RPMI7951 (cell line): ENCODE measurements at regions not wholly inside any gene's neighbourhood (a gene's known extent, or its start where the extent isn't known, plus 50 kb on each side); places are given as distances from the start of the nearest gene placed in this dataset.

Experiments
- DNase-seq: peaks from one replicate; pipeline ENCODE4 v3.0.0-alpha.2; 2012; ENCODE audit warnings: low read depth

- DNase-seq: no peak
Observed at GRCh38 chr3:117074826-117075225, 365.2 kb downstream of the TUSC7 start.

DNA sequence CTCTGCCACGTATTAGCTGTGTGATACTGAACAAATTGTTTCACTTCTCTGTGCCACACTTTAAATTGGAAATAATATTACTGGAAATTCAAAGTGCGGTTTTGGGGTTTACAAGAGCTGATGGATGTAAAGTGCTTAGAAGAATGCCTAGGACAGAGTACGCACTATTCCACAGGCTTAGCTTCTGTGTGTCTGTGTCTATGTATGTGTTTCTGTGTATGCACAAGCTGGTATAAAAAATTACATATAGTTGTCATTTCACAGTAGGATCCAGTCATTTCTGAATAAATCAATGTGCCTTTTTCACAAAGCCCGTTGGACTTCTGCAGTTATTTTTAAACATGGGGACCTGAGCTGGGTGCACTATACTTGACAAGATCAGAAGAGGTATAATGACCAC is 370.4 kb downstream of the TUSC7 start:
- DNase-seq: no peak

DNA sequence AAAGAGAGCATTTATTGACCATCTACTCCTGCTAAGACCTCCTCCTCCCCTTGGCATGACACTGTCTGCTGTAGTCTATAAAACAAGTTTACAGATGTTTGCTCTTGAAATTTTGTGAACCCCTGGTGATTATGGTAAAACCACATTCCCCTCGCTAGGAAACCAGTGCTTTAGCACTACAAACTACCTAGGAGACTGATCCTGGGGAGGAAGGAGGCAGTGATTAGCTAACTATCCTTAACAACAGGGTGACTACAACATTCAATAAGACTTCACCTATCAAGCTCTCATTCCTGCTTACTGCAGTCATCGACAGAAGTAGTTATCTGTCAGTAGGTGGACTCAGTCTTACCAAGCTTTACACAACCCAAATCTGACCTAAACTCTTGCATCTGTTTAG is 371.3 kb downstream of the TUSC7 start:
- no peak for DNase-seq

DNA sequence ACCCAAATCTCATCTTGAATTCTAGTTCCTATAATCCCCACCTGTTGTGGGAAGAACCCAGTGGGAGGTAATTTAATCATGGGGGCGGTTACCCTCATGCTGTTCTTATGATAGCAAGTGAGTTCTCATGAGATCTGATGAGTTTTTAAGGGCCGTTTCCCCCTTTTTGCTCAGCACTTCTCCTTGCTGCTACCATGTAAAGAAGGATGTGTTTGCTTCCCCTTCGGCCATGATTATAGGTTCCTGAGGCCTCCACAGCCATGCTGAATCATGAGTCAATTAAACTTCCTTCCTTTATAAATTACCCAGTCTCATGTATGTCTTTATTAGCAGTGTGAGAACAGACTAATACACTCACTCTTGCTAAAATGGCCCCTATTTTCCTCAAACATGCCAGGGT is 374.7 kb downstream of the TUSC7 start:
- no peak for DNase-seq

- DNase-seq: no peak
Observed at GRCh38 chr3:117084739-117085270, 375.2 kb downstream of the TUSC7 start.

DNA sequence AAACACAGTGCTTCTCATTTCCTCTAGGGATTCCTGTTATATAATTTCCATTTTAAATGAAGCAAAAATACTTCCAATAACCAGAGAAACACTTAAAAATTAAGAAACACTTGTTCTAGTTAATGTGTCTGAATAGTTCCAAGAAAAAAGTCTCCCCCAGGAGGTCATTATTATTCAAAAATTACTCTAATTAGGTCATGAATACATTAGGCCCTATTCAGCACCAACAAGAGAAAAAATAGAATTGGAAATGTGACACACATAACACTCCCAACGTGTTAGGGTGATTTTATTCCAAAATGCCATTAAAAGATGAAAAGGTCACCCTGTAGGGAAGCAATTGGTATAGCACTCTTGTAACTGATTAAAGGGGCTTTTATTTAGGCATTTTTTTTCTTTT is 382.1 kb downstream of the TUSC7 start:
- no peak for DNase-seq

GRCh38 chr3:117096549-117096948 is 387.0 kb downstream of the TUSC7 start:
- no peak for DNase-seq

- DNase-seq: no peak
Observed at GRCh38 chr3:117097351-117097750, 387.8 kb downstream of the TUSC7 start.

DNA sequence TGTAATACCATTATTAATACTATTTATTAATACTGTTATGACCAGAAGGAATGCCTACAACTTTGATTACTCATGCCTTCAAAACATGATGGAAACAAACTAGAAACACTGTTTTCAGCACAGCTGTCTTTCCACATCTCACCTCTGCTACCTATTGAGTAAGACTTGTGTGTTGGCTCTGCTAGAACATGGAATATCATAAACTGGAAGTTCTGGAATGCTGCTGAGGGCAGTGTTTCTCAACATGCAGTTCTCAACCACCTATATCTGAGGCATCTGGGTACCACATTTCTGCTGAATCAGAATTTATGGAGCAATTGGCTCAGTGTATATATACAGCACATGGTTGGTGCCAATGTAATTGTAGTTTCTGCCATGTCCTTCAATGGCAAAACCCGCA is 392.1 kb downstream of the TUSC7 start:
- DNase-seq: no peak

DNA sequence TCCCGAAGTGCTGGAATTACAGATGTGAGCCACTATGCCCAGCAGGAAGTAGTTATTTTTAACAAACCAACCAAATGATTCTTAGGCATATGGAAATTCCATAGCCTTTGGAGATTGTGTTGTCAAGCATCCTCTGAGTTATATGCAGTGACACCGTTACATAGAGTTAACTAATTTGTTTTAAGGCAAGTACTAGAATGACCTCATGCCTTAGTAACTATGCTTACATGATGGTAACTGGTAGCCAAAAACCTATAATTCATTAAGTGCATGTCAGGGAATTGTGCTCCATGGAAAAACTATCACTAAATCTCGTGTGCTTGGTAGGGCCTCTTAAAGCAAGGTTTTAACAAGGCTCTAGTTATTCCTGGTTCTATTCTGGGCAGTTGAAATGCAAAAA is 392.8 kb downstream of the TUSC7 start:
- no peak for DNase-seq

DNA sequence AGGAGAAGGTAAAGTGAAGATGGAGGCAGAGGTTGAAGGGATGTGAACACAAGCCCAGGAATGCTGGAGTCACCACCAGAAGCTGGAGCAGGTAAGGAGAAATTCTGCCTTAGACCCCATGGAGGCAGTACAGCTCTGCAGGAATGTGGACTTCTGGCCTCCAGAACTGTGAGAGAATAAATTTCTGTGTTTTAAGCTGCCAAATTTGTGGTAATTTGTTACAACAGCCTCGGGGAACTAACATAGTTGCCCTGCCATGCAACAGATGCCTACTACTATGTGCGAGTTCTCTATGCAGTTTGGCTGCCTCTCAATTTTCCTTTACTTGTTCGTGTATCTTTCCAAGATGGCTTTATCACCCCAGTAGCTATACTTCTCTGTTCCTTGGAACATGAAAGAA is 394.1 kb downstream of the TUSC7 start:
- DNase-seq: no peak

- no peak for DNase-seq
Observed at GRCh38 chr3:117104381-117104780, 394.8 kb downstream of the TUSC7 start.

DNA sequence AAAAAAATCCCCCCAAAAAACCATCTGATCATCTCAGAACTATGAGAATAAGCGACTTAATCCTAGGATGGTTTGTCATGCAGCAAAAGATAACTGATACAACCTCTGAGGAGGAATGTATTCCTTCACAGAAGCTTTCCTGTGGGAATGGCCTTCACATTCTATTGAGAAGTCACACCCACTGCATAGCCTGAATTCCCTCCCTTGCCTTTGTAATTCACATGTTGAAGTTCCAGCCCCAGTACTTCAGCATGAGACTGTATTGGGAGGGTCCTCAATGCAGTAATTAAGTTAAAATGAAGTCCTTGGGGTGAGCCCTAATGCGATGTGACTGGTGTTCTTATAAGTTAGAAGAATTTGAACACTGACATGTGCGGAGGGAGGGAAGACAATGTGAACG is 395.2 kb downstream of the TUSC7 start:
- no peak for DNase-seq

- DNase-seq: no peak
Observed at GRCh38 chr3:117105686-117106085, 396.1 kb downstream of the TUSC7 start.

- no peak for DNase-seq
Observed at GRCh38 chr3:117106396-117106795, 396.8 kb downstream of the TUSC7 start.

DNA sequence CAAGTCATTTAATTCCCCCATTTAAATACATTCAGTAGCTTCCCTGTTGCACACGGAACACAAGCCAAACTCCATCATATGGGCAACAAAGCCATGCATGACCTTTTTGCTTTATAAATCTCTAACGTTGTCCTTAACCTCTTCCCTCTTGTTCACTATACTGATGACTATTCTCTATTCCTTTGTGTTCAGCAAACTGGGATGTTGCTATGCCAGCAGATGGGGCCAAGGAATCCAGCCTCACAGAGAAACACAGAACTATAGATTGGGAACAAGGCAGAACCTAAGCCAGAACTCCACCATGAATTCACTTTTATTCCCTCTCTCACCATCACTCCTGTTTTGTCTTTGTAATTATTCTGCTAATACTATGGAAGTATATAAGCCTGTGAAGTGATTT is 398.4 kb downstream of the TUSC7 start:
- no peak for DNase-seq

GRCh38 chr3:117109178-117109577 is 399.6 kb downstream of the TUSC7 start:
- DNase-seq: no peak

DNA sequence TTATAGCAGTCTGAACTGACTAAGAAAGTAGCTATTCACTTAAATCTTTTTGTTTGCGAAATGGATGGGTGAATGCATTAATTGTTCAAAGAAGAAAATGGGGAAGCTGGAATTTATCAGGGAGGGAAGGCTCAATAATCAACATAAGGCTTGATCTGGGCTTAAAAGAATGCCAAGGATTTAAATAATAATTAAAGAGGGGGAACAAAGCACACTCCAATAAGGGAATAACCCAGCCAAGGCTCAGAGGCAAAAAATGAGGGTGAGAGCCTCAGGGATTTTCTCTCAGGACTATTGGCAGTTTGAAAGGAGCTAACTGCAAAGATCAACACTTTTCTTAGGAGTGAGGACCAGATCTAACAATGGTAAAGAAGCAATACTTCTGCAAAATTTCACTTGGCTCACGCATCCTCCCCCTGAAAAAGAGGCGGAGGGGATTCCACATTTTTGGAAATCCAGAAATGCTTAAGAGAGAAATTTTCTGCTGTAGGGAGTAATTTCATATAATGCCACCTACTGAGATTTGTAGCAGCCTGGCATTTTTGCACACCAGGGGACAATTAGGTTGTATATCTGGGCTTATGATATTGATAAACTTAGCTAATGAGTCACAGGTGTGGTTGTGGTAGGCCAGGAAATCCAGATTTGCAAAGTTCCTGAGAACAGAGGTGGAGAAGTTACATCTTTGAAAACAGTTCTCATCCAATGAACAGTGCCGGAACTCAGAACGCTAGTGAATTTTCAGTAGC is 405.1 kb downstream of the TUSC7 start:
- no peak for DNase-seq

- DNase-seq: no peak
Observed at GRCh38 chr3:117117188-117117936, 407.8 kb downstream of the TUSC7 start.

DNA sequence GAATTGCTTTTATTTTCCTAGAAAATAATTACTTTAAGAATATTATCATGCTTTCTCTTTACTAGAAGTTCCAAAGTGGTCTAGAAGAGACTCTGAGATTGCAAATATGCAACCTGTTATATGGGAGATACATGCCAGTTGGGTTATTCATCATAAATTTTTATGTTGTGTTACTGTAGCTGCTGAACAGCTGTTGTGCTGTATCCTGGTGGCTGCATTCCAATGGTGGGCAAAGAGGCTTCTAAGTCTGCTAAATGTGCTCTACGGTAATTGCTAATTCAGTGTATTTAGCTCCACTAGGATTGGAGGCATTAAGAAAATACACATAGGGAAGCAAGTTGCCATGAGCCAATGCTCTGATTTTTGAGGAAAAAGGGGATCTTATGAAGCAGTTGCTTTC is 409.0 kb downstream of the TUSC7 start:
- no peak for DNase-seq

DNA sequence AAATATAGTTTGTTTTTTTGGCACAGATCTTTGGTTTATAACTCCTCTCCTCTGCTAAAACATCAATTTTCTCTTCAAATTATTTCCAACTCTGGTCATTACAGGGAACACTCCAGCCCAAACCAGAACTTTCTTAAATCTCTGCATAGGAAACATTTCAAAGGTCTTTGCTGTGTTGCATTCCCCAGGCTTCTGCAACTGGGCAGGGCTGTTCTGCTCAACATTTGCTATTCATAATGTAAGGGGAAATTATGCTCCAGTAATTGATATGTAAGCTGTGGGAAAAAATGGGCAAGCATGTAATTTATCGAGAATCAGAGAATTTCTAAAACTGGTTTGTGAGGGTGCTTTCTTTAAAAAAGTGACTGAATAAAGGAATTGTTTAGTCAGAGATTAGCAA is 410.4 kb downstream of the TUSC7 start:
- no peak for DNase-seq

- no peak for DNase-seq
Observed at GRCh38 chr3:117122609-117123008, 413.0 kb downstream of the TUSC7 start.

DNA sequence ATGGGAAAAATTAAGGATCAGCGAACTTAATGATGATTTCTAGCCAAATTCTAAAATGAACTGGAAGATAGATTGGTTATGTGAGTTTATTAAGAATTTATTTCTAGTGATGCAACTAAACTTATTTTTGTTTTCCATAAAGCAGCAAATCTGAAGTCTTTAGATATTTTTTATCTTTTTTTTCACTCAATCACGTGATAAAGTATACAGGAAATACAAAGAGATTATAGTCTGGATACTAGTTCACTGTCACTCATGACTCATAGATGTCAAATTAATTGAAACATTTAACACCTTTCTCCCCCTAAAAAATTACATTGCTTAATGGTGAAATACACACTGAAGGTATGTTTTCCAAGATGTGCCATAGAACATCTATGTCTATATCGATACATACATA is 416.9 kb downstream of the TUSC7 start:
- DNase-seq: no peak
